IPS-15b (cell line): ENCODE measurements at regions not wholly inside any gene's neighbourhood (a gene's known extent, or its start where the extent isn't known, plus 50 kb on each side); places are given as distances from the start of the nearest gene placed in this dataset.

ENCODE experiments used
- H3K27me3 ChIP-seq: one replicate; pipeline ENCODE4 v1.6.1; 2013; ENCODE audit warnings: low read length; ENCODE audit not compliant: control insufficient read depth, insufficient read depth
- H3K36me3 ChIP-seq: one replicate; pipeline ENCODE4 v1.6.1; 2013; ENCODE audit warnings: low read length; ENCODE audit not compliant: control insufficient read depth, insufficient read depth
- H3K4me1 ChIP-seq: one replicate; pipeline ENCODE4 v1.6.1; 2013; ENCODE audit warnings: mild to moderate bottlenecking, low read length; ENCODE audit not compliant: control insufficient read depth, insufficient read depth
- H3K4me3 ChIP-seq: one replicate; pipeline ENCODE4 v1.5.1; 2013; ENCODE audit warnings: low read depth, low read length
- H3K9ac ChIP-seq: one replicate; pipeline ENCODE4 v1.6.1; 2013; ENCODE audit warnings: low read depth, mild to moderate bottlenecking, low read length
- H3K9me3 ChIP-seq: one replicate; pipeline ENCODE4 v1.6.1; 2013; ENCODE audit warnings: mild to moderate bottlenecking, low read length; ENCODE audit not compliant: control insufficient read depth, insufficient read depth

DNA sequence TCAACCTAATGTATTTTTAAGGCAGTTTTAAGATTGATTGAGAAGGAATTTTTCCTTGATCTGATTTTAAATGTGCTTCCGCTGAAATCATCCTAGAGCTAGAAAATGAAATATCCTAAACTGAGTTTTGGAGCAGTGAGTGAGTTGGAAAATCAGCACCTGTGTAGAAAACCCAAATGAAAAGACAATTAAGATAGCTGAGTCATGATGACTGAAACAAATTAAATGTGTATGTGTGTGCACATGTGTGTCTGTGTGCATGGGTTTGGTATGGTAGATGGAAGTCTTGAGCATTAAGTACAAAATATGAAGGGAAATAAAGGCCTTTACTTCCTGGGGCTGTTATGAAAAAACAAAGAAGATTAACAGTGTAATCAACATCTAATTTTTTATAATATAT, 394.6 kb upstream of the MAP2 start:
- Histone ChIP-seq H3K36me3 (no peaks in the 10 kb centered on the region), H3K9me3 (no peaks in the 10 kb centered on the region), H3K27me3 (no peaks in the 10 kb centered on the region), H3K4me3 (no peak overlapping the region), H3K4me1 (no peaks in the 10 kb centered on the region), H3K9ac (no peak overlapping the region)

DNA sequence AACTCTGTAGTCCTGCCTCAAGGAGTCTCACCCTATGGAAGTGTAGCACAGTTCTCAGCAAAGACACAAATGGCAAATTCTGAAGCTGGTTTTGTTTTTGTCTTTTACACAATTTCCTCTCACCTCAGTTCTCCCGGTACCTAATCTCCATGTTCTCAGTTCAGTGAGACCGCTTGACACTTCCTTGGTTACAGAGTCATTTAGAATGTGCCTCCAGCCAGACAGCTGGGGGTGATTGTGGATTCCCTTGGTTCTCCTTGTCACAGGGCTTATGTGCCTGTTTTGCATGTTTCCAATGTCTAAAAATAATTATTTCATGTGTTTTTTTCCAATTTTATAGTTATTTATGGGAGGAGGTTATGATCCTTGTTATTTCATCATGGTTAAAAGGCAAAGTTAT, 379.5 kb upstream of the MAP2 start:
- Histone ChIP-seq H3K9ac (no peak overlapping the region), H3K36me3 (no peaks in the 10 kb centered on the region), H3K27me3 (no peaks in the 10 kb centered on the region), H3K9me3 (no peaks in the 10 kb centered on the region), H3K4me3 (no peak overlapping the region), H3K4me1 (no peaks in the 10 kb centered on the region)

DNA sequence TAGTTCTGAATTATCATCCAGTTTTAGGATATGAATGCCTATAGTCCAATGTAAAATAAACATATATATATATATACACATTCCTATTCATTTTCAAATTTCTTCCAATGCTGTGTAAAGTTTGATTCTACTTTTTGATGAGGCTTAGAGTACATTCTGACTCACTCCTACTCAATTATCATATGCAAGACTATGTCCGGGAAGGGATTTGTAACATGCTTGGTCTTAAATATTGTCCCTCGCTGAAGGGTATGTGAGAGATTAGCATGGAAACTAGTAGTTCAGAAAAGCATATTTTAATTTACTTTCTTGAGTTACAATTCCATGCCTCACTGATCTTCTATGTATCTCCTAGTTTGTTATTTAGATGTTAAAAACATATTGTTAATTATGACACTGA, 377.7 kb upstream of the MAP2 start:
- no peak overlapping the region for H3K9ac ChIP-seq
- H3K4me3 ChIP-seq: no peak overlapping the region
- H3K27me3 ChIP-seq: no peaks in the 10 kb centered on the region
- no peaks in the 10 kb centered on the region for H3K9me3 ChIP-seq
- H3K36me3 ChIP-seq: no peaks in the 10 kb centered on the region
- H3K4me1 ChIP-seq: no peaks in the 10 kb centered on the region

DNA sequence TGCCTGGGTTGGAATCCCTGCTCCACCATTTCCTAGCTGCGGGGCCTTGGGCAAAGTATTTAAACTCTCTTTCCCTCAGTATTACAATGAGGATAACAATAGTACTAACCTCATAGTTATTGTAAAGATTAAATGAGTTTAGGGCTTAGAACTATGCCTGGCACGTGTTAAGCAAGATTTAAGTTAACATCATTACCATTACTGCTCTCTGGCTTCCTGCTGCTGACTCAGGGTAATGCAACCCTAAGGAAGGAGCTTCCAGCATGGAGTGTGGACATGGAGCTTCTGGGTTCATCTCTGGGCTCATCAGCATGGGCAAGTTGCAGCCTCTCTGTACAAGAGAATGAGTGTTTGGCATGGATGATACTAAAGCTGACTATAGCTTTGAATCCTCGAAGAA, 374.2 kb upstream of the MAP2 start:
- H3K9me3 ChIP-seq: no peaks in the 10 kb centered on the region
- H3K36me3 ChIP-seq: no peaks in the 10 kb centered on the region
- H3K27me3 ChIP-seq: no peaks in the 10 kb centered on the region
- no peaks in the 10 kb centered on the region for H3K4me1 ChIP-seq
- H3K4me3 ChIP-seq: no peak overlapping the region
- H3K9ac ChIP-seq: no peak overlapping the region

DNA sequence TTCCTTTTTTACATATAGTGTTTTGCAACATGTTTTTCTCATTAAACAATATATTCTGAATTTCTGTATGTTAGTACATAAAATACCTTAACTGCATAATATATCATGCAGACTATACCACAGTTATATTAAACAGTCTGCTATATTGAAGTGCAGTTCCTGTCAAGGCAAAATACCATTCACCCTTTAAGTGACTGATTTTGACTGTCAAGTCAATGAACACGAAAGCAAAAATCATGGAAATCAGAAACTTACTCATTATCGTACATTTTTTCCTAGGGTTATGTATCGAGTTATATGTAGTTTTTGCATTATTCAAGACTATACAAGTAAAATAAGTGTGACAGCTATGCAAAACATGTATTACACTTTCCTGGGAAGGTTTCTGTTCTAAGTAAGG, 361.6 kb upstream of the MAP2 start:
- no peak overlapping the region for H3K4me3 ChIP-seq
- no peaks in the 10 kb centered on the region for H3K9me3 ChIP-seq
- H3K36me3 ChIP-seq: no peaks in the 10 kb centered on the region
- H3K9ac ChIP-seq: no peak overlapping the region
- no peaks in the 10 kb centered on the region for H3K27me3 ChIP-seq
- H3K4me1 ChIP-seq: no peaks in the 10 kb centered on the region

DNA sequence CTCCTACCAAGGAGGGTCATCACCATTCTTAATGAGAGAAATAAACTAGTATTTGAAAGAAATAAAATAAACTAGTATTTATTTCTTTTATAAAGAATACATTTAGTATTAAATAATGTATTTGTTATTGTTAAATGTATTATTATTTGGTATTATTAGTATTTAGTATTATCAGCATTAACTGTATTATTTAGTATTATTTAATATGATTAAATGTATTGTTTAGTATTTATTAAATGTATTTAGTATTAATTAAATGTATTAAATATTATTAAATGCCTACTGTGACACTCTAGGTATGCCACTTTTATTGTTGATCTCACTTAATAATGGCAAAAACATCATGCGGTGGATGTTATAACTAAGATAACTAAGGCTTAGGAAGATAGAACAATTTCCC, 353.6 kb upstream of the MAP2 start:
- Histone ChIP-seq H3K4me1 (no peaks in the 10 kb centered on the region), H3K4me3 (no peak overlapping the region), H3K36me3 (no peaks in the 10 kb centered on the region), H3K27me3 (no peaks in the 10 kb centered on the region), H3K9ac (no peak overlapping the region), H3K9me3 (no peaks in the 10 kb centered on the region)

DNA sequence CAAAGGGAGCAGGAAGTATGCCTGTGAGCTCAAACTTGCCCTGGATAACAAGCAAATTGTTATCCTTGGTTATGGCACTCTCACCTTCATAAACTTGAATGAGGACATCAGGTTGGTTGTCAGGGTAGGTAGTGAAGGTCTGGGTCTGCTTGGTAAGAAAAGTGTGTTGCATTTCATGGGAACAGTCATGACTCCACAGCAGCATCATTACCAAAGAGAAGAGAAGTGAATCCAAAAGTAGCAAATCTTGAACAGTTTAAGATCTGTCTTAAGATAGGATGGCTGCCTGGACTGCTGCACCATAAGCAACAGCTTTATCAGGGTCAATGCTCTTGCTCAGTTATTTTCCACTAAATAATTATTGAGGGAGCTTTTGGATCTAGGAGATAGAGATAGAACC, 350.7 kb upstream of the MAP2 start:
- Histone ChIP-seq H3K4me3 (no peak overlapping the region), H3K4me1 (no peaks in the 10 kb centered on the region), H3K9ac (no peak overlapping the region), H3K9me3 (no peaks in the 10 kb centered on the region), H3K36me3 (no peaks in the 10 kb centered on the region), H3K27me3 (no peaks in the 10 kb centered on the region)

DNA sequence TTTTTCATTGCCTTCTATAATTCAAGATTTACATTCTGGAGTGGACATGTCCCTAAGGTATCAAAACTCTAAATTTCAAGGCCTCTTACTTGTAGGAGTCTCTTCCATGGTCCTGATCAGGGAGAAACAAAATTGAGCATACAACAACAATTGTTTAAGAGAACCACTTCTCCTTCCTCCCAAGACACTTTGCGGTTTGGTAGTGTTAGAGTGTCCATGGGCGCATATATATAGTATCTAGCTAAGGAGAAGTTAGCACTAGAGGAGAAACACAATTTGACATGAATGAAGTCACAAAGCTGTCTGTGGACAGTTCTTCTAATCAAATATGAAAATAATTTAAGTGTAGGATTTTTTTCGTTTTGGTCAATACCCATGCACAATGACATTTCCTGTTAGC, 349.1 kb upstream of the MAP2 start:
- Histone ChIP-seq H3K36me3 (no peaks in the 10 kb centered on the region), H3K9ac (no peak overlapping the region), H3K4me1 (no peaks in the 10 kb centered on the region), H3K27me3 (no peaks in the 10 kb centered on the region), H3K9me3 (no peaks in the 10 kb centered on the region), H3K4me3 (no peak overlapping the region)

DNA sequence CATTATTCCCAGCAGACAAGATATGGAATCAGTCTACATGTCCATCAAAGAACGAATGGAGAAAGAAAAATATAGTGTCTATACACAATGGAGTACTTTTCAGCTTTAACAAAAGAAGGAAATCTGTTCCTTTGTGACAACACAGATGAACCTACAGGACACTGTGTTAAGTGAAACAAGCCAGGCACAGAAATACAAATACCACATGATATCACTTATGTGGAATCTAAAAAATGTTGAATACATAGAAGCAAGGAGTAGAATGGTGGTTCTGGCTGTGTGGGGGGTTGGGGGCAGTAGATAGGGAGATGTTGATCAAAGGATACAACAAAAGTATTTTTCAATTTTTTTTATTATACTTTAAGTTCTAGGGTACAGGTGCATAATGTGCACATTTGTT, 347.7 kb upstream of the MAP2 start:
- H3K27me3 ChIP-seq: no peaks in the 10 kb centered on the region

DNA sequence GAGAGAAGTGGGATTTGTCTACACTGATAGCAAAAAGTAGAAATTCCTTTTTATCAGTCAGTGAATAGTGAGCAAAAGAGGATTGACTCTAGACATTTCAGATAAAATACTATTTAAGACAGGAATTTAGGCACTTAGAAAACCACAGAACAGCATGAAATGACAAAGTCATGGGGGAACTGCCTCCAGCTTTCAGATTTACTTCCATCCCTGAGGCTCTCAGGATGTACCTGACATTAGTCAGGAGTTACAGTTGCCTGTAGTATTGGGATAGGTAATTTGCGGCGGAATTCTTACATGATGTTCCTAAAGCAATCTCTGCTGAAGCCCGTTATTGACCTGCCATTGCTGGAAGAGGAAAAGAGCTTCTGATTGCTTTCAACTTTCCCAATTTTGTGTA, 337.1 kb upstream of the MAP2 start:
- H3K4me1 ChIP-seq: peaks cover 4% of the 10 kb centered on the region
- H3K4me3 ChIP-seq: no peak overlapping the region
- H3K36me3 ChIP-seq: no peaks in the 10 kb centered on the region
- H3K9ac ChIP-seq: no peak overlapping the region
- H3K9me3 ChIP-seq: no peaks in the 10 kb centered on the region
- no peaks in the 10 kb centered on the region for H3K27me3 ChIP-seq

More for the DNA sequence above, 347.7 kb upstream of the MAP2 start:
- Histone ChIP-seq H3K36me3 (no peaks in the 10 kb centered on the region), H3K4me3 (no peak overlapping the region), H3K9ac (no peak overlapping the region), H3K4me1 (no peaks in the 10 kb centered on the region), H3K9me3 (no peaks in the 10 kb centered on the region)

DNA sequence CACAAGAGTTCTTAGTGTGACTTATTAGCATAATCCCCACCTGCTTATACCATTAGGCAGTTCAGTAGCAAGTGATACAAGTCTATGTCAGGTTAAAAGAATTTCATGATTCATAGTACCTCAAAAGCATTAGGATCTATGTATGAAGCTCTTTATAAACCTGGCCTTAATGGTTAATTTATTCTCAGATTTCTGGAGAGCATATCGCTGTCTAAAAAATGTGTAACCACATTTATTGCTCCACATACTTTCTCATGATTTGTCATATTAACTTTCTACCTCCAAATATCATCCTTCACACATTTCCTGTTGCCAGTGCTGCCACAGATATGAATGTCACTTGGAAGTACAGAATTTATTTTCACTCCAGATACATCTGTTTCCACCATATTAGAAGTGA, 332.8 kb upstream of the MAP2 start:
- Histone ChIP-seq H3K4me1 (no peaks in the 10 kb centered on the region), H3K27me3 (no peaks in the 10 kb centered on the region), H3K9ac (no peak overlapping the region), H3K36me3 (no peaks in the 10 kb centered on the region), H3K9me3 (no peaks in the 10 kb centered on the region), H3K4me3 (no peak overlapping the region)

DNA sequence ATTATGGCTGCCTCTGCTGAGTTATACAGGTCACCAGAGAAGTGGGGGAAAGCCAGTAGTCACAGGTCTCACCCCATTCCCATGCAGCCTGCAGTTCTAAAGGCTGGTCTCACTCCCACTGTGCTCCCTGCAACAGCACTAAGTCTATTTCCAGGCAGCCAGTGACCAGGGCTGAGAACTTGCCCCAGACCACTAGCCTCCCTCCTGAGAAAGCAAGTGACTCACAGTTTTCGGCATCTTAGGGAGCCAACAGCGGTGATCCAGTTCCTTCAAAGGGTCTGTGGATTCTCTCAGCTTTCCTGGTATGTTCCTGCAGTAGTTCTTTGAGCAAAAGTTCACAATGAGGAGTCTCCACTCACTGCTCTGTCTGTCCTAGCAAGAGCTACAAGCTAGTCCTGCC, 329.6 kb upstream of the MAP2 start:
- H3K36me3 ChIP-seq: no peaks in the 10 kb centered on the region
- no peak overlapping the region for H3K4me3 ChIP-seq
- no peak overlapping the region for H3K9ac ChIP-seq
- H3K9me3 ChIP-seq: no peaks in the 10 kb centered on the region
- no peaks in the 10 kb centered on the region for H3K27me3 ChIP-seq
- no peaks in the 10 kb centered on the region for H3K4me1 ChIP-seq

DNA sequence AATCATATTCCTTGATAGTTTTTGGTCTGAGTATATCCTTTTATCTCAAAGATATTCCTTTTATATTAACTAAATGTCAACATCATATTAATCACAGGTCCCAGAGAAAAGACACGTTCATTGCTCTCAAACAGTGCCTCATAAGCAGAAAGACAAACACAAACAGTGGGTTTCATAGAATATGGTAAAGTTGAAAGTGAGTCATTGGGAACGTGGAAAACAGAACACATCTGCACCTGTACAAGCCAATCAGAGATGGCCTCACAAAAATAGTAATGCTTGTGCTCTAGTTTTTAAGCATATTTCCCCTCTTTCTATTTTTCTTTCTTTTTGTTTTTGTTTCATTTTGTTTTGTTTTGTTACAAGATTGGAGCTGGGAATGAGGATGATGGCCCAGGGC, 328.4 kb upstream of the MAP2 start:
- no peaks in the 10 kb centered on the region for H3K4me1 ChIP-seq
- H3K36me3 ChIP-seq: no peaks in the 10 kb centered on the region
- H3K9ac ChIP-seq: no peak overlapping the region
- H3K9me3 ChIP-seq: no peaks in the 10 kb centered on the region
- H3K27me3 ChIP-seq: no peaks in the 10 kb centered on the region
- H3K4me3 ChIP-seq: no peak overlapping the region
